T1000 (cell line): ENCODE measurements at regions not wholly inside any gene's neighbourhood (a gene's known extent, or its start where the extent isn't known, plus 50 kb on each side); places are given as distances from the start of the nearest gene placed in this dataset.
"Not testable (repeated sequence)": the region's sequence is repeated elsewhere in the genome, so short reads cannot be mapped to it uniquely, and the experiment has no call there.

Source experiments
- DNase-seq: peaks from one replicate; lab custom pipeline; 2025; ENCODE audit warnings: mixed read lengths; lab: John Stamatoyannopoulos, UW

- DNase-seq: no peak
Measured at GRCh38 chr22:27063841-27064240, 406.5 kb downstream of the MIAT start.

GRCh38 chr22:27064386-27064785, 407.0 kb downstream of the MIAT start:
- no peak for DNase-seq

GRCh38 chr22:27065279-27065678, 407.9 kb downstream of the MIAT start:
- no peak for DNase-seq

- no peak for DNase-seq
Measured at GRCh38 chr22:27066856-27067255, 409.5 kb downstream of the MIAT start.

GRCh38 chr22:27068121-27068520, 410.7 kb downstream of the MIAT start:
- DNase-seq: no peak

- DNase-seq: no peak
Measured at GRCh38 chr22:27070594-27070993, 413.2 kb downstream of the MIAT start.

- DNase-seq: no peak
Measured at GRCh38 chr22:27073601-27074425, 416.4 kb downstream of the MIAT start.

GRCh38 chr22:27075028-27075678, 417.8 kb downstream of the MIAT start:
- DNase-seq: no peak

- no peak for DNase-seq
Measured at GRCh38 chr22:27075891-27076290, 418.5 kb downstream of the MIAT start.

- DNase-seq: not testable (repeated sequence)
Measured at GRCh38 chr22:27078064-27078463, 420.7 kb downstream of the MIAT start.

GRCh38 chr22:27080036-27080578, 422.7 kb downstream of the MIAT start:
- no peak for DNase-seq

GRCh38 chr22:27080863-27081262, 423.5 kb downstream of the MIAT start:
- no peak for DNase-seq

GRCh38 chr22:27083610-27084009, 426.2 kb downstream of the MIAT start:
- DNase-seq: no peak

- no peak for DNase-seq
Measured at GRCh38 chr22:27084130-27084529, 426.7 kb downstream of the MIAT start.

- no peak for DNase-seq
Measured at GRCh38 chr22:27086080-27087044, 429.0 kb downstream of the MIAT start.

- DNase-seq: no peak
Measured at GRCh38 chr22:27087051-27087450, 429.7 kb downstream of the MIAT start.

- DNase-seq: no peak
Measured at GRCh38 chr22:27088026-27088425, 430.6 kb downstream of the MIAT start.

GRCh38 chr22:27089264-27089663, 431.9 kb downstream of the MIAT start:
- DNase-seq: no peak

- DNase-seq: no peak
Measured at GRCh38 chr22:27090611-27091011, 433.2 kb downstream of the MIAT start.

GRCh38 chr22:27093422-27093821, 436.0 kb downstream of the MIAT start:
- no peak for DNase-seq

- no peak for DNase-seq
Measured at GRCh38 chr22:27094633-27095308, 437.4 kb downstream of the MIAT start.
